ENCODE measurements at regions not wholly inside any gene's neighbourhood (a gene's known extent, or its start where the extent isn't known, plus 50 kb on each side); places are given as distances from the start of the nearest gene placed in this dataset.
"Not testable (repeated sequence)": the region's sequence is repeated elsewhere in the genome, so short reads cannot be mapped to it uniquely, and the experiment has no call there.

DNA sequence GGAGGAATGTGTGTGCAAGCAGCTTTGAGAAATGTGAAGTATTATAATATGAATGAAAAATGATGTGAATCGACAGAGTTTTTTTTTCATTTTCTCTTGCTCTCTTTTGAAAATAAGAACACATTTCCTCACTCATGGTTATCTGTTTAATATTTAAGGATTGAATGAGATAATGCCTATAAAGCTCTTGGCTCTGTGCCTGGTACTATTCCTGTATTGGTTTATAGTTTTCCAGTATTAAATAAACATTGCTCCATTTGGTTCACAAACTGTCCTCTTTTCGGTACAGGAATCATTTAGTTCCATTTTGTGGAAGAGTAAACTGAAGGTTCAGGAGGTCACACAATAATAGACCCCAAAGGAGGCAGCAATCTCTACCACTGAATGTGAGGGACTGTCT lies 1185.5 kb upstream of the WWC1 start:
- H3K9me3 Mint-ChIP-seq = peaks cover 20% of the 10 kb centered on the region
- H3K4me3 Mint-ChIP-seq = no peak overlapping the region
- H3K36me3 Mint-ChIP-seq = no peaks in the 10 kb centered on the region
- no peaks in the 10 kb centered on the region for H3K4me1 Mint-ChIP-seq
- ATAC-seq = no peak
- no peak for DNase-seq (ENCODE audit: low spot score in 2 of 2)
- H3K27ac Mint-ChIP-seq = no peak overlapping the region

DNA sequence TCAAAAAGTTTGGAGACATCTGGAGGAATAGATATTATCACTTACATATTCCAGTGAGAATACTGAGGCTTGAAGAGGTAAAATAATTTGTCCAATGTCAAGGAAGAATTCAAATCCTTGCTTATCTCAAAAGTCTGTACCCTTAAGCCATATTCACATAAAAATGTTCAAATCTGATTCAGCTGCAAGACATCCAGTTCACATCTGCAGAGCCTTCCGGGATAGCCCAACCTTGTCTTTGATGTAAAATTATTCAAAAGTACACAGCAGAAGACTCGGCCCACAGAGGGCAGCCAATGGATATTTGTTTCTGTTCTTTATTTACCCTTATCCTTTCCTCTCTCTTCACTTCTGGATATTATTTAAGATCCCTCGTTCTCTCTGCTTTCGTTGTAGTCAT lies 1183.8 kb upstream of the WWC1 start:
- ATAC-seq (no peak), DNase-seq (ENCODE audit: low spot score in 2 of 2) (no peak)
- H3K36me3 Mint-ChIP-seq = no peaks in the 10 kb centered on the region
- H3K4me3 Mint-ChIP-seq = no peak overlapping the region
- peaks cover 23% of the 10 kb centered on the region for H3K9me3 Mint-ChIP-seq
- H3K4me1 Mint-ChIP-seq = no peaks in the 10 kb centered on the region
- H3K27ac Mint-ChIP-seq = no peak overlapping the region

DNA sequence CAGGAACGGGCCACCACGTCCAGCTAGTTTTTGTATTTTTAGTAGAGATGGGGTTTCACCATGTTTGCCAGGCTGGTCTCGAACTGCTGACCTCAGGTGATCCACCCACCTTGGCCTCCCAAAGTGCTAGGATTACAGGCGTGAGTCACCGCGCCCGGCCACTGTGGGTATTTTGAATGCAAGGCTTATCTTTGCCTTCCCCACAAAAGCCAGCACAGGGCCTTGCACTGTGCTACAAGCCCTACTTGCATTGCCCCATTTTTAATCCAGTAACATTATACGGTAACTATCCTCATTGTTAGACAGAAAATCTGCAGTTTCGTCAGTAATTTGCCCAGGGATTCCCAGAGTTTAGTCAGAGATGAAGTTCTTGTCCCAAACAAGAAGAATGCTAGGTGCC lies 1183.2 kb upstream of the WWC1 start:
- DNase-seq (ENCODE audit: low spot score in 2 of 2); H3K4me3 Mint-ChIP-seq; H3K4me1 Mint-ChIP-seq; H3K36me3 Mint-ChIP-seq; H3K27ac Mint-ChIP-seq; ATAC-seq: not testable (repeated sequence)
- peaks cover 28% of the 10 kb centered on the region for H3K9me3 Mint-ChIP-seq

DNA sequence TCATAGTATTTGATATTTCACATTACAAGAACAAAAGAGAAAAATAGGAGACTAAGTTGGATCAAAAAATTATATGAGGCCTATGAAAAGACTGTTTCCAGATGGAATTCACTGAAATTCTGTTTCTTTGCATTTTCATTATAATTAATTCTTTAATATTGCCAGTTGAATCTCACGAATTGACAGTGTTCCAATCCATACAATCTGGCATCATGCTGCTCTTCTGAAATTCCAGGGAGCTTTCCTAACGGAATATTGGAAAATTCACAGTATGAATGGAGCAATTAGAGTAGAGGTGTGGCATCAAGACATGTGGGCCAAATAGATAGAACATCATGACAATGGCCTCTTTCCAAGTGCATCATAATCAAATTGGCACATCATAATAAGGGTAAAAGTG lies 1178.9 kb upstream of the WWC1 start:
- no peak for DNase-seq (ENCODE audit: low spot score in 2 of 2)
- no peak overlapping the region for H3K27ac Mint-ChIP-seq

DNA sequence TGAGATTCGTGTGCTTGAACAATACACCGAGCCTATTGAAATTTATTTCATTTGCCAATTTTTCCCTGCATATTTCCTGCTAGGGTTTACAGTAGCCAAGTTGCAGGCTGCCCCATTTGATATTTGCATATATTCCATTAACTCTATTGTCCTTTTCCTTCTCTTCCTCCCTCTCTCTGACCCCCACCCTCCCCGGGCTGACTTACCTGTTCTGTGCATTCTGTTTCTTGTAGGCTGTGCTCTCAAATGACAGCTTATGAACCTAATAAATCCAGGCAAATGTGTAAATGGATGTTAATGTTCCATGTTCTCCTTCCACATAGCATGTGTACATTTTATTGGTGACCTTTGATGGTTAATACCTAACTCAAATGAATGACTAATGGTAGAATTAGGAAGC lies 1169.2 kb upstream of the WWC1 start:
- Mint-ChIP-seq H3K4me1 (no peaks in the 10 kb centered on the region), H3K4me3 (no peak overlapping the region), H3K9me3 (peaks cover 8% of the 10 kb centered on the region), H3K36me3 (no peaks in the 10 kb centered on the region), H3K27ac (no peak overlapping the region)
- no peak for DNase-seq (ENCODE audit: low spot score in 2 of 2)
- ATAC-seq = no peak

More for the DNA sequence above, 1178.9 kb upstream of the WWC1 start:
- ATAC-seq = no peak
- H3K9me3 Mint-ChIP-seq = peaks cover 20% of the 10 kb centered on the region
- no peak overlapping the region for H3K4me3 Mint-ChIP-seq
- H3K4me1 Mint-ChIP-seq = no peaks in the 10 kb centered on the region
- H3K36me3 Mint-ChIP-seq = no peaks in the 10 kb centered on the region

DNA sequence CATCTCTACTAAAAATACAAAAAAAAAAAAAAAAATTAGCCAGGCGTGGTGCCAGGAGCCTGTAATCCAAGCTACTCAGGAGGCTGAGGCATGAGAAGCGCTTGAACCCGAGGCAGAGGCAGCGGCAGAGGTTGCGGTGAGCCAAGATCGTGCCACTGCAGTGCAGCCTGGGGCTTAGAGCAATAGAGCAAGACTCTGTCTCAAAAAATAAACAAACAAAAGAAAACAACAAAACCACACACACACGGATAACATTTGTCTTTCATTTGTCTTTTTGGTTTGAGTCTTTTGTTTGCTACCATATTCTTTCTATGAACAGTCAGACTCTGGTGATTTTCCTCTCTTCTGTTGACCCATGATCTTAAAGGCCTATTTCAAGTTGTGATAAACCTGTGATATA lies 1168.3 kb upstream of the WWC1 start:
- no peak overlapping the region for H3K27ac Mint-ChIP-seq
- no peak overlapping the region for H3K4me3 Mint-ChIP-seq
- H3K36me3 Mint-ChIP-seq = no peaks in the 10 kb centered on the region
- ATAC-seq (no peak), DNase-seq (ENCODE audit: low spot score in 2 of 2) (no peak)
- peaks cover 8% of the 10 kb centered on the region for H3K9me3 Mint-ChIP-seq
- H3K4me1 Mint-ChIP-seq = no peaks in the 10 kb centered on the region

DNA sequence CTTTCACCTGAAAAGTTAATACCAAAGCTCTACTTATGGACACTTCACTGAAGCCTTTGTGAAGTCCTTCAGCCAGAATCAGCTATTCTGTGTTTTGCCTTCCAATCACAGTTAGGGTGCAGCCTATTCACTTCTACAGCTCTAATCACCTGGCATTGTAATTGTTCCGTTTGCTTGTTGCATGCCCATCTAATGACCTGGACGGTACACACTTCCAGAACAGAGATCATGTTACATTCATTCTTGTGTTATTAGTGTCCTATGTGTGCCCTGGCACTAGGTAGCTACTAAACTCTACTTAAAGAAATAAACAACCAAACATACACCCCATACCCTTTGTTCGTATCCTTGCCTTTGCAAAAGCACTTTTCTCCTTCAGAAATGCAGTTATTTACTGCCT lies 1162.9 kb upstream of the WWC1 start:
- DNase-seq (ENCODE audit: low spot score in 2 of 2) (no peak), ATAC-seq (no peak)
- peaks cover 4% of the 10 kb centered on the region for H3K9me3 Mint-ChIP-seq
- H3K36me3 Mint-ChIP-seq = no peaks in the 10 kb centered on the region
- no peaks in the 10 kb centered on the region for H3K4me1 Mint-ChIP-seq
- no peak overlapping the region for H3K27ac Mint-ChIP-seq
- no peak overlapping the region for H3K4me3 Mint-ChIP-seq

DNA sequence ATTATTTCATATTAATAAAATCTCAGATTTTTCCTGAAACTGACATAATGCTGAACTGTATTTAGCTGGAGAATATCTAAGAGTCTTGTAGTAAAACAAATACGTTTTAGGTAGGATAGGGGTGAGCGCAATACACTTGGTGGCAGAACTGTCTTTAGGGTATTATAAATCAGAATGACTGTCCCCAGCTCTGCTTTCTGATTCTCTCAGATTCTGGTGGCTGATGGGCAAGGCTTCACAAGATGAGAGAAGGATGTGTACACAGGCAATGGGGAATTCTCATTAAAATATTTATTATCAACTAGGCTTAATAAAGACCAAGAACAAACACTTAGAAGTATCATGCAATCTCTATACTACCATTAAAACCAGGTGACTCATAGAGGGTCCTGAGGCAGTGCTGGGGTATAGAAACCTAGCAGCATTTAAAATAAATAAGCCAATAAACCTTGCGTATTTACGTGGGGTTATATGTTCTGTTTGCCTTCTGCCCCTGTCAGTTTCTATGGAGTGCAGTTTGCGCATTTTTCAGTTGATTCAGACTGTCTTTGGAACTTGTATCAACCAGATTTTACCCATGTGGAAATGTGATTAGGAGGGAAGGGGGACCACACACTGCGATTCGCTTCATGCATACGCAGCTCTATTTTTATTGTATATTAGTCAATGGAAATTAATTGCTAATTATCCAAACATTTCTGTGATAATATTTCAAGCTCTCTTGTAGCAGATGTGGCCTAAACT lies 1150.7 kb upstream of the WWC1 start:
- no peak overlapping the region for H3K4me3 Mint-ChIP-seq
- ATAC-seq (no peak), DNase-seq (ENCODE audit: low spot score in 2 of 2) (no peak)
- no peak overlapping the region for H3K27ac Mint-ChIP-seq
- H3K36me3 Mint-ChIP-seq = no peaks in the 10 kb centered on the region
- H3K9me3 Mint-ChIP-seq = peaks cover 11% of the 10 kb centered on the region
- H3K4me1 Mint-ChIP-seq = no peaks in the 10 kb centered on the region

DNA sequence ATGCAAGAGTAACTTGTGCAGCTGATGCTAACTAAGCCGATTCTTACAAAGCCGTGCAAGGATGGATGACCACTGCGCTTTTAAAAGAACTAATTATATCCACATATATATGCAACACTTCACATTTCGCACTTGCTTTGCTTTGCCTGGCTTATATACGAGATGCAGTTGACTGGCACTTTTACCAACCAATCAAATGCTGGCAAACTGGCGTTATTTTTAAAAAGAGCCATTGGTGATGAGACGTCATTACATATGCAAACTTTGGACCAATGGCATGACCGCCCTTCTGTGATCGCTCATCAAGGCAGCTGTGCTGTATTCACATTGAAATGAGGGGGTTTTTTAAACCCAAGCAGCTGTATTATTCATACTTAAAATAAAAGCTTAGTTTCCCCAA lies 1147.7 kb upstream of the WWC1 start:
- H3K27ac Mint-ChIP-seq = no peak overlapping the region
- H3K9me3 Mint-ChIP-seq = peaks cover 6% of the 10 kb centered on the region
- no peaks in the 10 kb centered on the region for H3K4me1 Mint-ChIP-seq
- DNase-seq (ENCODE audit: low spot score in 2 of 2) (no peak), ATAC-seq (no peak)
- H3K36me3 Mint-ChIP-seq = no peaks in the 10 kb centered on the region
- H3K4me3 Mint-ChIP-seq = no peak overlapping the region

DNA sequence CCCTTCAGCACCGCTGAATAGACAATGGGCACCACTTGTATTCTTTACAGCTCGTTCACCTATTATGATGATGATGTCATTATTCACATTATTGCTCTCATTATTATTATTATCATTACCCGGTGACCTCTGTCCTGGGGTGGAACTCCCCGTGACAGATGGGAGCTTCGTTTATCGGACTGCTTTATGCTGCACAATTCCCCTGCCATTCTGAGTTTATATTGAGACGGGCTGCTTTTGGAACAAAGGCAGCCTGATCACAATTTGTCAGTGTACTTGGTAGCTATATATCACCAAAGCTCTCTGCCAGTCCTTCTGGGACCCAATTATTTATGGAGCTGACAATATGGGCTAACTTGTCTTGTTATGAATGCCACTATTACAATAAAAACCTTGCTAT lies 1145.6 kb upstream of the WWC1 start:
- ATAC-seq (no peak), DNase-seq (ENCODE audit: low spot score in 2 of 2) (no peak)
- Mint-ChIP-seq H3K9me3 (peaks cover 11% of the 10 kb centered on the region), H3K4me3 (no peak overlapping the region), H3K36me3 (no peaks in the 10 kb centered on the region), H3K4me1 (no peaks in the 10 kb centered on the region), H3K27ac (no peak overlapping the region)

DNA sequence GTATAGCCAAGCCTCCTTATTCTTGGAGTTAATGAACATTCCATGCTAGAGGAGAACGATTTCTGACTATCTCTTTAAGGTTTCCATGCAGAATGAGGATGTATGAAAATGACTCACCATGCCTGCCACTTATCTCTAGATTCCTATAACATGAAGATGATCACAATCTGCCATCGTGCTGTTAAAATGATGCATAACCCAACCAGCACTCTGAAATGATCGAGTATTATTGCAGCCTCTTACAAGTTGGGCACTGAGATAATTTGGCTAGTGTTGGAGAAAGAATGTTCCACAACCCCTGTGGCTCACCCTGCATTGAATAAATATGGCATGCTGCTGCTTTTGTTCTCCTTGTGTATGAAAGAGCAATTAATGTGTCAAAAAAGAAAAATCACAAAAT lies 1143.6 kb upstream of the WWC1 start:
- no peaks in the 10 kb centered on the region for H3K36me3 Mint-ChIP-seq
- no peak overlapping the region for H3K4me3 Mint-ChIP-seq
- peaks cover 11% of the 10 kb centered on the region for H3K9me3 Mint-ChIP-seq
- no peak for ATAC-seq
- no peaks in the 10 kb centered on the region for H3K4me1 Mint-ChIP-seq
- DNase-seq (ENCODE audit: low spot score in 2 of 2) = no peak
- H3K27ac Mint-ChIP-seq = no peak overlapping the region

DNA sequence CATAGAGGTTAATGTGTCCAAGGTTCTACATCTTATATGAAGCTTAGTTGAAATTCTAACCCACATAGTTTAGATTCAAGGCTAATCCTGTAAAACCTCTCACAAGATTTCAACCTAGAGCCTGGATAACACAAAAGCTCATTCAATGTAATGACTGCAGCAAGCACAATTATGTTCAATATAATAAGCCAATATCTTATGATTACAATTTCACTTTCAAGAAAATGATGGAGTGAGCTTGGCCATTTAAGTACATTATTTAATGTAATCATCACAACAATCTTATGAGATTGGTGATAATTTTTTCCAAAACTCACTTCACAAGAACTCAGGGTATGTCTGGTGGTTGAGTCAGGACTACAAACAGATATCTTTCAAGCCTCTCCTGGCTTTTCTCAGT lies 1140.8 kb upstream of the WWC1 start:
- DNase-seq (ENCODE audit: low spot score in 2 of 2) (no peak), ATAC-seq (no peak)
- H3K36me3 Mint-ChIP-seq = no peaks in the 10 kb centered on the region
- no peaks in the 10 kb centered on the region for H3K4me1 Mint-ChIP-seq
- H3K9me3 Mint-ChIP-seq = peaks cover 11% of the 10 kb centered on the region
- no peak overlapping the region for H3K27ac Mint-ChIP-seq
- H3K4me3 Mint-ChIP-seq = no peak overlapping the region

DNA sequence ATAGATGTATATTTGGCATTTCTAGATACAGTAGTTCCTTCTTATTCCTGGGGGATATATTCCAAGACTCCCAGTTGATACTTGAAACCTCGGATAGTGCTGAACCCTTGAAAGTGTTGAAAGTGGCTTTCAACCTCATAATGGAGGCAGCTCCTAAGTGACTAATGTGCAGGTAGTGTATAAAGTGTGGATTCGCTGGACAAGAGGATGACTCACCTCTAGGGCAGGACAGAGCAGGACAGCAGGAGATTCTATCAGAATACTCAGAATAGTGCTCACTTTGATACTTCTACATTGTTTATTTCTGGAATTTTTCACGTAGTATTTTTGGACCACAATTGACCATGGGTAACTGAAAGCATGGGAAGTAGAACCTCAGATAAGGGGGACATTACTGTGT lies 1138.9 kb upstream of the WWC1 start:
- Mint-ChIP-seq H3K4me3 (no peak overlapping the region), H3K9me3 (peaks cover 4% of the 10 kb centered on the region), H3K4me1 (no peaks in the 10 kb centered on the region), H3K27ac (no peak overlapping the region), H3K36me3 (no peaks in the 10 kb centered on the region)
- ATAC-seq (no peak), DNase-seq (ENCODE audit: low spot score in 2 of 2) (no peak)

DNA sequence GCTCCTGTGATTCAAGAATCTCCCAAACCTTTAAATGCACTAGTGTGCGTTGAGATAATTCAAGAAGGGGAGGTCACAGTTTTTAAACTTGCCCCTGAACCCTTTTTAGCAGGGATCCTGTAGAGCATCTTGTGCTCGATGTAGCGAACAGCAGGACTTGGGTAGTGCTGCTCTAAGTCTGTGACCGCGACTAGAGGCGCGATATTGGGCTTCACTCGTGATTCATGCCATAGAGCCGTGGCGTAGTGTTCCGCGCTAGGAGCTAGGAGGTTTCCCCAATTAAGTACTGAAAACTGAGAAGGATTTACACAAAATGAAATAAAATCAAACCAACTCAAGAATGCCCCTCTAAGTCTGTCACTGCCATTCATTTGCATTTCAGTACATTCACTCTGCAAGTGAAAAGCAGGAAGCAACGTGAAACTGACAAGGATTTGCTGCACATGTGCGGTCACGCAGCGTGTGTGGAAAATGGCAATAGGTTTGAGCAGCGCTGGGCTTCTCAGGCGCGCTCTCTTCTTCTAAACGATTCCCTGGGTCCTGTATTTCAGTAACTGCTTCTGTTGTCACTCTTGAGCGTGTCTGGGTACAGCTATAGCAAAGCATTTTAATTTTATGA lies 1135.9 kb upstream of the WWC1 start:
- Mint-ChIP-seq H3K27ac (no peak overlapping the region), H3K36me3 (no peaks in the 10 kb centered on the region), H3K4me3 (no peak overlapping the region), H3K9me3 (peaks cover 10% of the 10 kb centered on the region), H3K4me1 (no peaks in the 10 kb centered on the region)
- ATAC-seq (no peak), DNase-seq (ENCODE audit: low spot score in 2 of 2) (no peak)

DNA sequence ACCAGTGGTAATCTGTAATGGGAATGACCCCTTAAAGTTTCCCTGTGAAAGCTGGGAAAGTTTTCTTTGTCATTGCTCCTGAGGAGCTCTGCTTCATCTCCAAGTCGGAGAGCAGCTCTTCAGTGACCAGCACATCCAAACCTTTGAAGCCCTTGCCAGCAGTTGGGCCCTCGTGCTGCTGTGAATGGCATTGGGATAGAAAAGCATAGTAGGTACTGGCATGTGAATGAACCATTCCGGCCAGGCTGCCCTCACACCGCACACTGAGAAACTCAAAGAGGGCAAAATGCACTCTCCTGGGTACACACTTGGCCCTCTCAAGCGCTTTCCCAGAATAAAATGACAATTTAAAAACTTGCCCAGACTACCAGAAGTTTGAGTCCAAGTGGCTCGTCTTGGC lies 1135.0 kb upstream of the WWC1 start:
- DNase-seq (ENCODE audit: low spot score in 2 of 2) (no peak), ATAC-seq (no peak)
- H3K4me3 Mint-ChIP-seq = no peak overlapping the region
- no peak overlapping the region for H3K27ac Mint-ChIP-seq
- peaks cover 12% of the 10 kb centered on the region for H3K9me3 Mint-ChIP-seq
- no peaks in the 10 kb centered on the region for H3K36me3 Mint-ChIP-seq
- H3K4me1 Mint-ChIP-seq = no peaks in the 10 kb centered on the region

DNA sequence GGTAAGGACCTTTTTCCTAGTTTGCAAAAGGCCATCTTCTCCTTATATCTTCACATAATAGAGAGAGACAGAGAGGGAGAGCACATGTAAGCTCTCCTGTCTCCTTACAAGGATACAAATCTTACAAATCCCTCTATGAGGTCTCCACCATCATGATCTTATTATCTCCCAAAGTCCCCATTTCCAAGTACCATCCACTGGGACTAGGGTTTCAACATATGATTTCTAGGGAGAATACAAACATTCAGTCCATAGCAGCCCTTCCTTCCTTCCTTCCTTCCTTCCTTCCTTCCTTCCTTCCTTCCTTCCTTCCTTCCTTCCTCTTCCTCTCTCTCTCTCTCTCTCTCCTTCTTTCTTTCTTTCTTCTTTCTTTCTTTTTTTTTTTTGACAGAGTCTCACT lies 1132.9 kb upstream of the WWC1 start:
- Mint-ChIP-seq H3K9me3 (peaks cover 15% of the 10 kb centered on the region), H3K4me1 (no peaks in the 10 kb centered on the region), H3K4me3 (no peak overlapping the region), H3K36me3 (no peaks in the 10 kb centered on the region), H3K27ac (no peak overlapping the region)
- DNase-seq (ENCODE audit: low spot score in 2 of 2) = no peak
- no peak for ATAC-seq
